SJCRH30 (cell line): ENCODE measurements at regions not wholly inside any gene's neighbourhood (a gene's known extent, or its start where the extent isn't known, plus 50 kb on each side); places are given as distances from the start of the nearest gene placed in this dataset.
"Not testable (repeated sequence)": the region's sequence is repeated elsewhere in the genome, so short reads cannot be mapped to it uniquely, and the experiment has no call there.

Experiments used
- DNase-seq, 2 experiments: peaks; one replicate each; pipeline ENCODE4 v3.0.0-alpha.2; 2015 to 2020
- H3K27ac ChIP-seq: fragments of 250-450 bp; sonication (Bioruptor Pico); 2 replicates; pipeline ENCODE4 v1.5.1; 2020; ENCODE audit warnings: mild to moderate bottlenecking, moderate library complexity
- H3K27me3 ChIP-seq: fragments of 250-450 bp; sonication (Bioruptor Pico); 2 replicates; pipeline ENCODE4 v1.5.1; 2020; ENCODE audit warnings: mild to moderate bottlenecking, moderate library complexity
- H3K36me3 ChIP-seq: fragments of 250-450 bp; sonication (Bioruptor Pico); 2 replicates; pipeline ENCODE4 v1.5.1; 2020; ENCODE audit warnings: mild to moderate bottlenecking, moderate library complexity
- H3K4me1 ChIP-seq: fragments of 250-450 bp; sonication (Bioruptor Pico); 2 replicates; pipeline ENCODE4 v1.5.1; 2020; ENCODE audit warnings: mild to moderate bottlenecking, moderate library complexity
- H3K4me3 ChIP-seq: fragments of 250-450 bp; sonication (Bioruptor Pico); 2 replicates; pipeline ENCODE4 v1.5.1; 2020; ENCODE audit warnings: mild to moderate bottlenecking, moderate library complexity
- H3K9me3 ChIP-seq: fragments of 250-450 bp; sonication (Bioruptor Pico); replicated peaks from 2 replicates; pipeline ENCODE4 v1.5.1; 2020; ENCODE audit warnings: mild to moderate bottlenecking, moderate library complexity

GRCh38 chr7:4461531-4461930 lies 220.6 kb upstream of the FOXK1 start:
- H3K27me3 ChIP-seq: no peaks in the 10 kb centered on the region
- H3K9me3 ChIP-seq: no peaks in the 10 kb centered on the region
- H3K4me1 ChIP-seq: no peaks in the 10 kb centered on the region
- DNase-seq: no peak
- H3K27ac ChIP-seq: no peak overlapping the region
- no peak overlapping the region for H3K4me3 ChIP-seq
- H3K36me3 ChIP-seq: no peaks in the 10 kb centered on the region

GRCh38 chr7:4468320-4469102 lies 213.6 kb upstream of the FOXK1 start:
- Histone ChIP-seq H3K4me3 (no peak overlapping the region), H3K9me3 (no peaks in the 10 kb centered on the region), H3K27me3 (no peaks in the 10 kb centered on the region), H3K4me1 (no peaks in the 10 kb centered on the region), H3K27ac (no peak overlapping the region), H3K36me3 (no peaks in the 10 kb centered on the region)
- DNase-seq: no peak

- Histone ChIP-seq H3K9me3 (no peaks in the 10 kb centered on the region), H3K27ac (no peak overlapping the region), H3K36me3 (no peaks in the 10 kb centered on the region), H3K27me3 (no peaks in the 10 kb centered on the region), H3K4me3 (no peak overlapping the region), H3K4me1 (no peaks in the 10 kb centered on the region)
- peak; percentile 35 to 54 for DNase-seq
These were observed 211.8 kb upstream of the FOXK1 start for GRCh38 chr7:4470246-4470645.

- Histone ChIP-seq H3K4me3 (no peak overlapping the region), H3K9me3 (no peaks in the 10 kb centered on the region), H3K4me1 (no peaks in the 10 kb centered on the region), H3K36me3 (no peaks in the 10 kb centered on the region), H3K27me3 (no peaks in the 10 kb centered on the region), H3K27ac (no peak overlapping the region)
- DNase-seq: no peak
These were observed 209.4 kb upstream of the FOXK1 start for GRCh38 chr7:4472728-4473127.

- Histone ChIP-seq H3K27me3 (no peaks in the 10 kb centered on the region), H3K27ac (no peak overlapping the region), H3K9me3 (no peaks in the 10 kb centered on the region), H3K4me1 (no peaks in the 10 kb centered on the region), H3K36me3 (no peaks in the 10 kb centered on the region), H3K4me3 (no peak overlapping the region)
- peak; percentile 57 to 87 for DNase-seq
These were observed 202.6 kb upstream of the FOXK1 start for GRCh38 chr7:4479367-4480039.

- H3K36me3 ChIP-seq, H3K9me3 ChIP-seq, H3K4me1 ChIP-seq, H3K27me3 ChIP-seq, H3K4me3 ChIP-seq, DNase-seq, H3K27ac ChIP-seq: not testable (repeated sequence)
These were observed 202.0 kb upstream of the FOXK1 start for GRCh38 chr7:4480131-4480530.

GRCh38 chr7:4483851-4484250 lies 198.2 kb upstream of the FOXK1 start:
- H3K36me3 ChIP-seq: no peaks in the 10 kb centered on the region
- H3K27me3 ChIP-seq: no peaks in the 10 kb centered on the region
- H3K27ac ChIP-seq: no peak overlapping the region
- no peaks in the 10 kb centered on the region for H3K4me1 ChIP-seq
- no peak overlapping the region for H3K4me3 ChIP-seq
- no peak for DNase-seq
- H3K9me3 ChIP-seq: no peaks in the 10 kb centered on the region

GRCh38 chr7:4484545-4484944 lies 197.6 kb upstream of the FOXK1 start:
- Histone ChIP-seq H3K36me3 (no peaks in the 10 kb centered on the region), H3K9me3 (no peaks in the 10 kb centered on the region), H3K4me1 (no peaks in the 10 kb centered on the region), H3K27ac (no peak overlapping the region), H3K27me3 (no peaks in the 10 kb centered on the region), H3K4me3 (no peak overlapping the region)
- no peak for DNase-seq

GRCh38 chr7:4486907-4487306 lies 195.2 kb upstream of the FOXK1 start:
- no peak overlapping the region for H3K4me3 ChIP-seq
- no peak for DNase-seq
- no peaks in the 10 kb centered on the region for H3K36me3 ChIP-seq
- no peaks in the 10 kb centered on the region for H3K27me3 ChIP-seq
- H3K9me3 ChIP-seq: no peaks in the 10 kb centered on the region
- H3K4me1 ChIP-seq: no peaks in the 10 kb centered on the region
- H3K27ac ChIP-seq: no peak overlapping the region

- H3K4me1 ChIP-seq: not testable (repeated sequence)
These were observed 185.2 kb upstream of the FOXK1 start for GRCh38 chr7:4496911-4497310.

GRCh38 chr7:4500812-4501211 lies 181.3 kb upstream of the FOXK1 start:
- no peaks in the 10 kb centered on the region for H3K36me3 ChIP-seq
- no peak for DNase-seq
- H3K27me3 ChIP-seq: no peaks in the 10 kb centered on the region
- H3K9me3 ChIP-seq: no peaks in the 10 kb centered on the region
- no peak overlapping the region for H3K27ac ChIP-seq
- H3K4me1 ChIP-seq: no peaks in the 10 kb centered on the region
- H3K4me3 ChIP-seq: no peak overlapping the region

More at GRCh38 chr7:4496911-4497310, 185.2 kb upstream of the FOXK1 start:
- not testable (repeated sequence) for DNase-seq, H3K27ac ChIP-seq, H3K9me3 ChIP-seq, H3K4me3 ChIP-seq, H3K36me3 ChIP-seq, H3K27me3 ChIP-seq

GRCh38 chr7:4507886-4508285 lies 174.2 kb upstream of the FOXK1 start:
- not testable (repeated sequence) for H3K4me3 ChIP-seq, H3K27me3 ChIP-seq, H3K4me1 ChIP-seq, H3K9me3 ChIP-seq, H3K36me3 ChIP-seq, DNase-seq, H3K27ac ChIP-seq

GRCh38 chr7:4513450-4513849 lies 168.6 kb upstream of the FOXK1 start:
- Histone ChIP-seq H3K36me3 (no peaks in the 10 kb centered on the region), H3K27me3 (no peaks in the 10 kb centered on the region), H3K4me3 (no peak overlapping the region), H3K27ac (no peak overlapping the region), H3K9me3 (no peaks in the 10 kb centered on the region), H3K4me1 (no peaks in the 10 kb centered on the region)
- DNase-seq: no peak

GRCh38 chr7:4519819-4520520 lies 162.1 kb upstream of the FOXK1 start:
- Histone ChIP-seq H3K9me3 (no peaks in the 10 kb centered on the region), H3K36me3 (no peaks in the 10 kb centered on the region), H3K4me1 (no peaks in the 10 kb centered on the region), H3K4me3 (no peak overlapping the region), H3K27me3 (no peaks in the 10 kb centered on the region), H3K27ac (no peak overlapping the region)
- no peak for DNase-seq

GRCh38 chr7:4523219-4523618 lies 158.9 kb upstream of the FOXK1 start:
- no peaks in the 10 kb centered on the region for H3K36me3 ChIP-seq
- no peaks in the 10 kb centered on the region for H3K9me3 ChIP-seq
- no peak overlapping the region for H3K27ac ChIP-seq
- DNase-seq: no peak
- no peak overlapping the region for H3K4me3 ChIP-seq
- no peaks in the 10 kb centered on the region for H3K4me1 ChIP-seq
- no peaks in the 10 kb centered on the region for H3K27me3 ChIP-seq
